Immature natural killer cell (primary cell): ENCODE measurements at regions not wholly inside any gene's neighbourhood (a gene's known extent, or its start where the extent isn't known, plus 50 kb on each side); places are given as distances from the start of the nearest gene placed in this dataset.

ENCODE experiments used
- DNase-seq, 3 donors: peaks; one replicate each; pipeline ENCODE4 v3.0.0; 2022; ENCODE audit warnings: mixed read lengths in 1 of 3
- H3K27ac Mint-ChIP-seq, 6 donors: one replicate each; pipeline ENCODE4 v1.8.0; 2020; ENCODE audit warnings: mixed read lengths in 6 of 6, mild to moderate bottlenecking in 5 of 6, inconsistent platforms in 4 of 6, moderate library complexity in 3 of 6
- H3K27me3 Mint-ChIP-seq, 3 donors: one replicate each; pipeline ENCODE4 v1.8.0; 2020 to 2021; ENCODE audit warnings: low read depth in 3 of 3, mild to moderate bottlenecking in 3 of 3, mixed read lengths in 3 of 3, moderate library complexity in 3 of 3, inconsistent platforms in 1 of 3
- H3K36me3 Mint-ChIP-seq, 3 donors: one replicate each; pipeline ENCODE4 v1.8.0; 2020; ENCODE audit warnings: mixed read lengths in 3 of 3, inconsistent platforms in 2 of 3, mild to moderate bottlenecking in 2 of 3
- H3K4me1 Mint-ChIP-seq, 2 donors: one replicate each; pipeline ENCODE4 v1.8.0; 2020; ENCODE audit warnings: inconsistent platforms in 2 of 2, mild to moderate bottlenecking in 2 of 2, mixed read lengths in 2 of 2, moderate library complexity in 1 of 2
- H3K4me3 Mint-ChIP-seq, 5 donors: one replicate each; pipeline ENCODE4 v1.8.0; 2020; ENCODE audit warnings: mild to moderate bottlenecking in 5 of 5, mixed read lengths in 5 of 5, inconsistent platforms in 3 of 5, moderate library complexity in 3 of 5
- H3K9me3 Mint-ChIP-seq, 6 donors: one replicate each; pipeline ENCODE4 v1.8.0; 2020; ENCODE audit warnings: mild to moderate bottlenecking in 6 of 6, mixed read lengths in 6 of 6, inconsistent platforms in 4 of 6, moderate library complexity in 3 of 6

GRCh38 chr3:87046241-87046640 lies 55.3 kb upstream of the VGLL3 start:
- no peak for DNase-seq
- Mint-ChIP-seq H3K27me3 (no peaks in the 10 kb centered on the region), H3K4me3 (no peak overlapping the region), H3K4me1 (no peaks in the 10 kb centered on the region), H3K36me3 (no peaks in the 10 kb centered on the region), H3K27ac (no peak overlapping the region), H3K9me3 (peaks cover 1 to 10% (median 6%) of the 10 kb centered on the region in 6 donors)

GRCh38 chr3:87045473-87045872 lies 54.5 kb upstream of the VGLL3 start:
- H3K27me3 Mint-ChIP-seq = no peaks in the 10 kb centered on the region
- peaks cover 1 to 10% (median 5%) of the 10 kb centered on the region in 6 donors for H3K9me3 Mint-ChIP-seq
- no peaks in the 10 kb centered on the region for H3K36me3 Mint-ChIP-seq
- no peaks in the 10 kb centered on the region for H3K4me1 Mint-ChIP-seq
- no peak for DNase-seq
- H3K27ac Mint-ChIP-seq = no peak overlapping the region
- no peak overlapping the region for H3K4me3 Mint-ChIP-seq

- Mint-ChIP-seq H3K9me3 (peaks cover 1 to 10% (median 5%) of the 10 kb centered on the region in 6 donors), H3K4me3 (no peak overlapping the region), H3K4me1 (no peaks in the 10 kb centered on the region), H3K27ac (no peak overlapping the region), H3K27me3 (no peaks in the 10 kb centered on the region), H3K36me3 (no peaks in the 10 kb centered on the region)
- no peak for DNase-seq
These were observed 53.9 kb upstream of the VGLL3 start for GRCh38 chr3:87044846-87045245.

- Mint-ChIP-seq H3K27ac (no peak overlapping the region), H3K4me1 (no peaks in the 10 kb centered on the region), H3K27me3 (no peaks in the 10 kb centered on the region), H3K9me3 (peaks cover 1 to 10% (median 5%) of the 10 kb centered on the region in 6 donors), H3K36me3 (no peaks in the 10 kb centered on the region), H3K4me3 (no peak overlapping the region)
- no peak for DNase-seq
These were observed 53.5 kb upstream of the VGLL3 start for GRCh38 chr3:87044409-87044808.

GRCh38 chr3:87041191-87041590 lies 50.2 kb upstream of the VGLL3 start:
- no peak for DNase-seq
- Mint-ChIP-seq H3K36me3 (no peaks in the 10 kb centered on the region), H3K4me1 (no peaks in the 10 kb centered on the region), H3K27ac (no peak overlapping the region), H3K4me3 (no peak overlapping the region), H3K27me3 (no peaks in the 10 kb centered on the region), H3K9me3 (peaks cover 0 to 17% (median 6%) of the 10 kb centered on the region in 6 donors)
